GM12872 (cell line): ENCODE measurements at regions not wholly inside any gene's neighbourhood (a gene's known extent, or its start where the extent isn't known, plus 50 kb on each side); places are given as distances from the start of the nearest gene placed in this dataset.

Experiments
- CTCF ChIP-seq: IDR thresholded peaks from 3 replicates; pipeline ENCODE4 v1.5.1; 2011; ENCODE audit warnings: low read depth, mild to moderate bottlenecking, low read length, moderate library complexity; ENCODE audit not compliant: insufficient read depth

- TF ChIP-seq CTCF, result no peak
These were observed 97.2 kb upstream of the FRG1 start for GRCh38 chr4:189843413-189844009.

- no peak for TF ChIP-seq CTCF
These were observed 95.4 kb upstream of the FRG1 start for GRCh38 chr4:189845145-189845846.

- TF ChIP-seq CTCF, result no peak
These were observed 90.3 kb upstream of the FRG1 start for GRCh38 chr4:189850239-189850856.

- TF ChIP-seq CTCF, result no peak
These were observed 82.2 kb upstream of the FRG1 start for GRCh38 chr4:189858435-189858834.

GRCh38 chr4:189861101-189861500, 79.6 kb upstream of the FRG1 start:
- no peak for TF ChIP-seq CTCF

GRCh38 chr4:189869236-189869635, 71.4 kb upstream of the FRG1 start:
- no peak for TF ChIP-seq CTCF

- no peak for TF ChIP-seq CTCF
These were observed 70.0 kb upstream of the FRG1 start for GRCh38 chr4:189870511-189871234.
